HEK293 (cell line): ENCODE measurements at regions not wholly inside any gene's neighbourhood (a gene's known extent, or its start where the extent isn't known, plus 50 kb on each side); places are given as distances from the start of the nearest gene placed in this dataset.

Source experiments
- CTCF ChIA-PET: fragments of 350-600 bp; formaldehyde crosslinking; extraction: SDS; loops from one replicate; lab custom pipeline; 2021; ENCODE audit warnings: antibody characterized with exemption; lab: Yijun Ruan, JAX
- POLR2A ChIA-PET: fragments of 300-600 bp; formaldehyde crosslinking; extraction: SDS; loops from one replicate; lab custom pipeline; 2020; ENCODE audit warnings: antibody characterized with exemption, inconsistent platforms; lab: Yijun Ruan, JAX
- H3K27ac ChIP-seq: fragments of 200-500 bp; sonication (Bioruptor generic); 2 replicates; pipeline ENCODE4 v1.5.1; 2014; ENCODE audit warnings: low read depth, low read length, control low read depth, inconsistent platforms; ENCODE audit errors: extremely low read depth
- H3K36me3 ChIP-seq, 2 experiments: fragments of 200-500 bp in 1 of 2; sonication (Bioruptor generic) in 1 of 2; 1 replicate in 1 of 2; 2 replicates in 1 of 2; pipeline ENCODE4 v1.5.1; 2014 to 2017; ENCODE audit warnings: inconsistent platforms in 2 of 2, low read length in 2 of 2; ENCODE audit not compliant: control insufficient read depth in 2 of 2, insufficient read depth in 1 of 2
- H3K4me1 ChIP-seq: fragments of 200-500 bp; sonication (Bioruptor generic); 2 replicates; pipeline ENCODE4 v1.5.1; 2014; ENCODE audit warnings: mild to moderate bottlenecking, low read length, inconsistent platforms; ENCODE audit not compliant: control insufficient read depth, insufficient read depth
- H3K4me3 ChIP-seq: 2 replicates; pipeline ENCODE4 v1.5.1; 2011; ENCODE audit warnings: low read depth, mild to moderate bottlenecking, control low read depth, low read length, moderate library complexity
- H3K9me3 ChIP-seq: fragments of 200-500 bp; sonication (Bioruptor generic); 2 replicates; pipeline ENCODE4 v1.5.1; 2014; ENCODE audit warnings: low read depth, low read length, inconsistent platforms; ENCODE audit not compliant: control insufficient read depth, insufficient read depth
- ELK4 ChIP-seq: IDR thresholded peaks from 2 replicates; pipeline ENCODE4 v1.6.1; 2011; ENCODE audit warnings: mild to moderate bottlenecking, low read depth, low read length, borderline replicate concordance
- INSM2 ChIP-seq: fragments of 450-650 bp; formaldehyde crosslinking; IDR thresholded peaks from 2 replicates; pipeline ENCODE4 v1.5.1; 2016; ENCODE audit warnings: missing biosample characterization, missing genetic modification characterization
- KLF1 ChIP-seq: fragments of 450-650 bp; formaldehyde crosslinking; IDR thresholded peaks from 2 replicates; pipeline ENCODE4 v1.5.1; 2016; ENCODE audit warnings: missing biosample characterization, missing genetic modification characterization
- KLF17 ChIP-seq: fragments of 450-650 bp; formaldehyde crosslinking; IDR thresholded peaks from 2 replicates; pipeline ENCODE4 v1.5.1; 2016; ENCODE audit warnings: missing biosample characterization, missing genetic modification characterization
- KLF9 ChIP-seq: fragments of 450-650 bp; formaldehyde crosslinking; IDR thresholded peaks from 2 replicates; pipeline ENCODE4 v1.5.1; 2016; ENCODE audit warnings: missing biosample characterization, missing genetic modification characterization, low read depth
- RBAK ChIP-seq: fragments of 450-650 bp; formaldehyde crosslinking; IDR thresholded peaks from 2 replicates; pipeline ENCODE4 v1.5.1; 2016; ENCODE audit warnings: missing biosample characterization, missing genetic modification characterization
- WT1 ChIP-seq: fragments of 450-650 bp; formaldehyde crosslinking; IDR thresholded peaks from 2 replicates; pipeline ENCODE4 v1.5.1; 2016; ENCODE audit warnings: missing biosample characterization, missing genetic modification characterization
- YY2 ChIP-seq: fragments of 450-650 bp; formaldehyde crosslinking; IDR thresholded peaks from 2 replicates; pipeline ENCODE4 v1.5.1; 2016; ENCODE audit warnings: missing biosample characterization, missing genetic modification characterization
- ZNF16 ChIP-seq: fragments of 450-650 bp; formaldehyde crosslinking; IDR thresholded peaks from 2 replicates; pipeline ENCODE4 v1.5.1; 2016; ENCODE audit warnings: low read depth, missing biosample characterization, missing genetic modification characterization
- ZNF169 ChIP-seq: fragments of 450-650 bp; formaldehyde crosslinking; IDR thresholded peaks from 2 replicates; pipeline ENCODE4 v1.5.1; 2016; ENCODE audit warnings: missing biosample characterization, missing genetic modification characterization
- ZNF18 ChIP-seq: fragments of 450-650 bp; formaldehyde crosslinking; IDR thresholded peaks from 2 replicates; pipeline ENCODE4 v1.5.1; 2016; ENCODE audit warnings: missing biosample characterization, missing genetic modification characterization
- ZNF19 ChIP-seq: fragments of 450-650 bp; formaldehyde crosslinking; IDR thresholded peaks from 2 replicates; pipeline ENCODE4; 2016; ENCODE audit warnings: missing biosample characterization, missing genetic modification characterization, low read depth
- ZNF341 ChIP-seq: fragments of 450-650 bp; formaldehyde crosslinking; IDR thresholded peaks from 2 replicates; pipeline ENCODE4; 2016; ENCODE audit warnings: low read depth, missing biosample characterization, missing genetic modification characterization
- ZNF423 ChIP-seq: fragments of 450-650 bp; formaldehyde crosslinking; IDR thresholded peaks from 2 replicates; pipeline ENCODE4 v1.5.1; 2016; ENCODE audit warnings: missing biosample characterization, missing genetic modification characterization
- ZNF639 ChIP-seq: fragments of 450-650 bp; formaldehyde crosslinking; IDR thresholded peaks from 2 replicates; pipeline ENCODE4 v1.5.1; 2016; ENCODE audit warnings: missing biosample characterization, missing genetic modification characterization
- ZNF76 ChIP-seq: fragments of 450-650 bp; formaldehyde crosslinking; IDR thresholded peaks from 2 replicates; pipeline ENCODE4; 2016; ENCODE audit warnings: low read depth, missing biosample characterization, missing genetic modification characterization, borderline replicate concordance

- no peak overlapping the region for H3K27ac ChIP-seq
- POLR2A ChIA-PET = interaction anchor here (0.6 kb wide), 1 partner anchor 99 kb away, joined by 3 read pairs; no protein-coding TSS in a partner anchor
- no peaks in the 10 kb centered on the region for H3K4me1 ChIP-seq
- H3K36me3 ChIP-seq = no peaks in the 10 kb centered on the region
- CTCF ChIA-PET = no interaction called here
- H3K4me3 ChIP-seq = no peak overlapping the region
- H3K9me3 ChIP-seq = no peaks in the 10 kb centered on the region
- TF ChIP-seq ZNF423 (tag by site-specific recombination) (no peak), ELK4 (no peak), KLF9 (tag by site-specific recombination) (no peak), ZNF18 (tag by site-specific recombination) (no peak), WT1 (no peak), YY2 (tag by site-specific recombination) (no peak), ZNF639 (tag by site-specific recombination) (no peak), ZNF19 (tag by site-specific recombination) (no peak), ZNF16 (no peak), INSM2 (tag by site-specific recombination) (no peak), ZNF76 (no peak), RBAK (no peak), KLF17 (tag by site-specific recombination) (no peak), ZNF169 (tag by site-specific recombination) (no peak)
Observed at GRCh38 chr18:67783196-67783946, 266.9 kb upstream of the DSEL start.

- TF ChIP-seq ZNF341 (tag by site-specific recombination) (no peak), KLF1 (tag by site-specific recombination) (no peak)
- Histone ChIP-seq H3K4me3 (no peak overlapping the region), H3K27ac (no peak overlapping the region), H3K4me1 (no peaks in the 10 kb centered on the region), H3K36me3 (no peaks in the 10 kb centered on the region), H3K9me3 (no peaks in the 10 kb centered on the region)
- POLR2A ChIA-PET = no interaction called here
- CTCF ChIA-PET = no interaction called here
Observed at GRCh38 chr18:67778016-67778415, 261.5 kb upstream of the DSEL start.
